HL-60 (cell line): ENCODE measurements at regions not wholly inside any gene's neighbourhood (a gene's known extent, or its start where the extent isn't known, plus 50 kb on each side); places are given as distances from the start of the nearest gene placed in this dataset.
"Not testable (repeated sequence)": the region's sequence is repeated elsewhere in the genome, so short reads cannot be mapped to it uniquely, and the experiment has no call there.

ENCODE experiments used
- DNase-seq, 2 experiments: peaks; one replicate each; pipeline ENCODE4 v3.0.0-alpha.2; 2010 to 2020; ENCODE audit warnings: low read depth in 1 of 2, low spot score in 1 of 2
- H3K27ac ChIP-seq: fragments of 250-450 bp; sonication (Bioruptor Pico); replicated peaks from 2 replicates; pipeline ENCODE4 v1.5.1; 2020; ENCODE audit warnings: mild to moderate bottlenecking, moderate library complexity
- H3K27me3 ChIP-seq: fragments of 250-450 bp; sonication (Bioruptor Pico); 2 replicates; pipeline ENCODE4 v1.5.1; 2021; ENCODE audit warnings: mild to moderate bottlenecking, moderate library complexity; ENCODE audit not compliant: insufficient read depth, poor library complexity, severe bottlenecking
- H3K4me3 ChIP-seq: replicated peaks from 2 replicates; pipeline ENCODE4 v1.5.1; 2011; ENCODE audit warnings: mild to moderate bottlenecking, control low read depth, low read length; ENCODE audit not compliant: insufficient read depth
- CTCF ChIP-seq: IDR thresholded peaks from one replicate; pipeline ENCODE4 v1.5.1; 2011; ENCODE audit warnings: low read length, control low read depth, inconsistent platforms; ENCODE audit not compliant: insufficient read depth
- GABPA ChIP-seq: IDR thresholded peaks from 2 replicates; pipeline ENCODE4 v1.6.1; 2012; ENCODE audit warnings: low read depth
- POLR2AphosphoS5 ChIP-seq: IDR thresholded peaks from 2 replicates; pipeline ENCODE4 v1.6.1; 2012; ENCODE audit warnings: low read depth
- REST ChIP-seq: IDR thresholded peaks from 2 replicates; pipeline ENCODE4 v1.6.1; 2012; ENCODE audit warnings: low read depth; ENCODE audit not compliant: insufficient replicate concordance
- SPI1 ChIP-seq: IDR thresholded peaks from 2 replicates; pipeline ENCODE4 v1.6.1; 2012; ENCODE audit warnings: low read depth, mild to moderate bottlenecking, borderline replicate concordance

DNA sequence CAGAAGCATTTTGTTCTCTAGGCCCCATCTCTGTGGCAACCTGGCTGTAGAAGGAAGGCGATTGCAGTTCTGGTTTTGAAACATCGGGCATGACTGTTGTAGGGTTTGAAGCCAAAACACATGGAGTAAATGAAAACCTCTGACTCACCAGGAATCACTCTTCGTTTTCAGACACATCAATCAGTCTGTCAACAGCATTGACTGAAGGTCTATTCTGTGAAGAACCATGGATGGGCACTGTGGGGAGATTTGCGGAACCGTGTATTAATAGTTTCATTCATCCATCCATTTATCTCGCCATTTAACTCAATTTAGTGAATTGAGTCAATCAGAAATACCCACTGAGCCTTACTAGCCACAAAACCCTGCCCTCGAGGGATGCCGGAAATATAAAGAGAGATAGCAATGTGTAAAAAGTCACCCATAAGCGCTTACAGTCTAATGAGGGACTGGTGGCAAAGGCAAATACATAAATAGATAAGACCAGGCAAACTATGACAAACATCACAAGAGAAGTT, 364.6 kb upstream of the PROX1 start:
- Histone ChIP-seq H3K27me3 (no peaks in the 10 kb centered on the region), H3K4me3 (no peak overlapping the region)

DNA sequence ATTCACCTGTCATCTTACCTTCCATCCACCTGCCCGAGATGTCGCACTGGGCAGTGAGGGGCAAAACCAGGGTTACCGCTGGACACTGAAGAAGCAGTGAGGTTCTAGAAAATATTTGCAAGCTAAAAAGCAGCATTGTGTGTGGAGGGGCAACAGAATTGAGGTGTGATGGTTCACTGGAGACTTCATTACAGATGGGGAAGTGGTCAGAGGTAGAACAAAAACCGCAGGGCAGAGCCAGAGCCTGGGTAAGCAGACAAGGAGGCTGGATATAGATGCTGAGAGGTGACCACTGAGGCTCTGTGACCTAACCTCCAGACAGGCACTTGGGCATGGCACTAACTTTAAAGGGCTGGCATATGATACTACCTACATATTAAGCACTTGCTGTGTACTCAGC, 363.9 kb upstream of the PROX1 start:
- no peak overlapping the region for H3K27ac ChIP-seq
- no peak for TF ChIP-seq REST
- no peak for TF ChIP-seq SPI1
- no peak for TF ChIP-seq POLR2AphosphoS5
- no peak for TF ChIP-seq CTCF
- no peak for TF ChIP-seq GABPA
- no peak for DNase-seq
- H3K27me3 ChIP-seq = no peaks in the 10 kb centered on the region
- H3K4me3 ChIP-seq = no peak overlapping the region

More for the DNA sequence above, 364.6 kb upstream of the PROX1 start:
- TF ChIP-seq SPI1 = no peak
- no peak for TF ChIP-seq CTCF
- TF ChIP-seq REST = no peak
- TF ChIP-seq GABPA = no peak
- TF ChIP-seq POLR2AphosphoS5 = no peak
- DNase-seq = no peak
- H3K27ac ChIP-seq = no peak overlapping the region

- H3K27ac ChIP-seq, DNase-seq, H3K4me3 ChIP-seq, H3K27me3 ChIP-seq: not testable (repeated sequence)
Measured at GRCh38 chr1:213636778-213637177, 351.0 kb upstream of the PROX1 start.

DNA sequence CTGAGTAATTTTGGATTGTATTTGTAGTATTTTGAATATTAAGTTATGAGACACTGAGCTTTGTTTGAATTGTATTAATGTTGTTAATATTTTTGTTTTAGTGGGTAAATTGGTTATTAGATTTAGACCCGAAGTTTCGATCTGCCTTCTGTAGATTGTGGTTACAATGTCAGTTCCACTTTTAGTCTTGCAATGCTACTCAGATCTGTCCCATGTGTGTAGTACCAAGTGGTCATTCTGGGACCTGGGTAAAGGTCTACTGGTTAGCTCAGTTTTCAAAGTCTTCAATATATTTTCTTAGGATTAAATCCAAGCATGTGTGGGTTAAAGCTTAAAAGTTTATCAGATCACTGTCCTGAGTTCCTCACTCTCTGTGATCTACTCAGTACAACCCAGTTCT, 346.5 kb upstream of the PROX1 start:
- DNase-seq = no peak
- Histone ChIP-seq H3K27me3 (no peaks in the 10 kb centered on the region), H3K27ac (no peak overlapping the region), H3K4me3 (no peak overlapping the region)
- TF ChIP-seq GABPA (no peak), POLR2AphosphoS5 (no peak), SPI1 (no peak), REST (no peak), CTCF (no peak)
